Mononuclear cell (primary cell): ENCODE measurements at regions not wholly inside any gene's neighbourhood (a gene's known extent, or its start where the extent isn't known, plus 50 kb on each side); places are given as distances from the start of the nearest gene placed in this dataset.

ENCODE experiments used
- H3K27me3 ChIP-seq: 2 replicates; pipeline ENCODE4 v1.6.0; 2011; ENCODE audit warnings: low read length, control low read depth; ENCODE audit not compliant: insufficient read depth
- H3K4me1 ChIP-seq: 2 replicates; pipeline ENCODE4 v1.5.1; 2011; ENCODE audit warnings: mild to moderate bottlenecking, low read length, control low read depth; ENCODE audit not compliant: insufficient read depth
- H3K4me3 ChIP-seq: 2 replicates; pipeline ENCODE4 v1.5.1; 2011; ENCODE audit warnings: mild to moderate bottlenecking, low read length, moderate library complexity
- H3K9me3 ChIP-seq: 2 replicates; pipeline ENCODE4 v1.5.1; 2011; ENCODE audit warnings: low read depth, mild to moderate bottlenecking, control low read depth, low read length

DNA sequence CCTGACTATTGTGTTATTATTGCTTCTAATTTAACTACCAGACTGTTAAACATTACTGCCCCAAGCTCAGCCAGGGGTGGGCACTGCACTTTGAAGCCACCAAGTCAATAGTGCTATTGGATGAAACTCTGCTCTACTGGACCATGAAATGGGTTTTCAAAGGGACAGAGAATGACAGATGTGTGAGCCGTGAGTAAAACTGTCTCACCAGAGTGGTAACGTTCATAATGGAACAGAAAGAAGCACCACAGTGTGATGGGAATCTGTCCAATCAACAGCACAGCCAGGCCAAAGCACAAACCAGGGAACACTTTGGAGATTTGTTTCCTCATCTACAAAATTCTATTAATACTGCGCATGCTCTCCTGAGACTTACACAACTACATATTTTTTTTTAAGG lies 171.8 kb upstream of the LPP start:
- H3K4me1 ChIP-seq, result peaks cover 40% of the 10 kb centered on the region
- no peaks in the 10 kb centered on the region for H3K27me3 ChIP-seq
- no peak overlapping the region for H3K4me3 ChIP-seq
- H3K9me3 ChIP-seq, result no peaks in the 10 kb centered on the region

DNA sequence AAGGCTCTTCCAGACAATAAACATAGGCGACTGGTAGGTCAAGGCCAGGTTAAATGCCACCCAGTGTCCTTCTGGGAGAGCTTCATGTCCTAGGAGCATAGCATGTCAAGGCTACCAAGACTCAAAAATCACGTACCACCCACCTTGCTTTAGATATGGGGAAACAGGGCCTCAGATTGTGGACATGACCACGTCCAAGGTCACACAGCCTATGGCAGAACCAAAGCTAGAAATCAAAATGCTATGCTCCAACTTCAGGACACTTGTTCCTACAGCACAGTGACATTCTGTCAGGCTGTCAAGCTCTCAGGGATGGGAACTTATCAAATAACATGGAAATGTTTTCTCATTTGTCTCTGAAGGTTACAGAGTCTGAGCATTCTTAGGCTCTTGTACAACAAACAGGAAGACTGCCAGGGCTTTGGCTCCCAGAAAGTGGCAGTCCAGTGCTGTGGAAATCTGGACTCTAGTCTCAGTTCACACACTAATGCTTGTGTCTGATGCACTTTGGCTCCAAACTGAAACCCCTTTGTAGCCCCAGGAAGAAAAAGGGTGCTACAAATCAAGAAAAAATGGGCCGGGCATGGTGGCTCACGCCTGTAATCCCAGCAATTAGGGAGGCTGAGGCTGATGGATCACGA lies 170.4 kb upstream of the LPP start:
- Histone ChIP-seq H3K4me1 (peaks cover 43% of the 10 kb centered on the region), H3K27me3 (no peaks in the 10 kb centered on the region), H3K4me3 (no peak overlapping the region), H3K9me3 (no peaks in the 10 kb centered on the region)

DNA sequence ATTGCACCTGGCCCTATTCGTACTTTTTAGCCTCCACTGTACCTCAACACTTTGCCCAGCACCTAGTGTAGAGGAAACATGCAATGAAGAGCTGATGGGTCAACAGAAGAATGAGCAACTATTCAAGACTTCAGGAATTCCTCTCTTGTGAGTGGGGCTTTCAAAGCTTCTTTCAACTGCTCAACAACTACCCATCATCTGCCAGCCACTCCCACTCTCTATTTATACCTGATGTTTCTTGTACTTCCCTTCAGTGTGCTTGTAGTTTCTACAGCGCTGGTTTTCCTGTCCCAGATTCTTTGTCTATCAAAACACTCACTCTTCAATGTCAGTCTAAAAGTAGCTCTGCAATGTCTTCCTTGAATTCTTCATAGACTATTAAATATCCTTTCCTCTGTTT lies 168.3 kb upstream of the LPP start:
- peaks cover 30% of the 10 kb centered on the region for H3K4me1 ChIP-seq
- no peaks in the 10 kb centered on the region for H3K9me3 ChIP-seq
- no peaks in the 10 kb centered on the region for H3K27me3 ChIP-seq
- no peak overlapping the region for H3K4me3 ChIP-seq

DNA sequence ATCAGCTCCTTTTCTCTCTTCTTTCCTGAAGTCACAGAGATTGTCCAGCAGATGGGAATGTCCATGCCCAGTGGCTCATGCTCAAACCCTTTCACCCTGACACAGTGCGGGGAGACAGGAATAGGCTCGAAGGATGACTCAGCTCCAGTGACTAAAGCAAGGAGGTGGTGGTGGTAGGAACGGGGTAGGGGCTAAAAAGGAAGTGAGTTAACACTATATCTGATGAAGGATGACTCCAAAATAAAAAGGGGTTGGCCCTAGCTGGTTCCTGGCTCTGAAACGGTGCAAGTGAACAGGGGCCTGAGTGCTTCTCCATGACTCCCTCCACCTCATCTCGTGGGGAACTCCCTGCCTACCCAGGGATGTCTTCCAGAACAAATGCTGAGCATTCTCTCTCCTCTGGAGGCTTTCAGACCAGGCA lies 167.4 kb upstream of the LPP start:
- Histone ChIP-seq H3K4me1 (peaks cover 29% of the 10 kb centered on the region), H3K4me3 (no peak overlapping the region), H3K9me3 (no peaks in the 10 kb centered on the region), H3K27me3 (no peaks in the 10 kb centered on the region)

DNA sequence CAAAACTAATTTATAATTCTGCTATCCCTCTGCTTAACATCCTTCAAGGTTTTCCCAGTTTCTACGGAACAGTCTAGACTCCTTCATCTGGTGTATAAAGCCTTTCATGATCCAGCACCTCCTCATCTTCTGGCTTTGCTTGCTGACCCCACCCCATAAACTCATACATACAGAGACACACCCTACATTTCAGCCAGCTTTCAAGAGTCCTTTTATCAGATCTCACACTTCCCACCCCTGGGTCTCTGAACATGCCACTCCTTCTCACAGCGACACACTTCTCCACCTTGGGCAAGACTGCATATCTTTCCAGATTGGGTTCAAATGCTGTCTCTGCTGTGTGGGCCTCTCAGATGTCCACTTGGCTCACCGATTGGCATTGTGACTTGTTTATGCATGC lies 166.8 kb upstream of the LPP start:
- peaks cover 29% of the 10 kb centered on the region for H3K4me1 ChIP-seq
- H3K4me3 ChIP-seq, result no peak overlapping the region
- H3K9me3 ChIP-seq, result no peaks in the 10 kb centered on the region
- H3K27me3 ChIP-seq, result no peaks in the 10 kb centered on the region

DNA sequence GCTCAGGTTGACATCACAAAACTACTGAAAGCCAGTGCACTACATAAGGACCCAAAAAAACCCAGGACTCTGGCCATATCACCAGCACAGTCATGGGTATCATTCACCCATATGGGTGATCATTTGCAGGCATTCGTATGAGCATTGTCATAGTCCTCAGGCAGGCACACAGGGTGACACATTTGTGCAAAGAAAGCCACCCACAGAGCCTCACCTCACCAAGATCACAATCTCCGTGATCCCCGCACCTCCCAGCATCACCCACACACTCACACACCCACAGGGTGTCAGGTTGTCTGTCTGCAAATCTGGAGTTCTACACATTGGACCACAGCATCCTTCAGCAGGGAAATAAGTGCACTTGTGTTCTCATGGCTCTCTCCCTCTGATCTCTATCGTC lies 166.0 kb upstream of the LPP start:
- Histone ChIP-seq H3K4me1 (peaks cover 29% of the 10 kb centered on the region), H3K4me3 (no peak overlapping the region), H3K27me3 (no peaks in the 10 kb centered on the region), H3K9me3 (no peaks in the 10 kb centered on the region)

DNA sequence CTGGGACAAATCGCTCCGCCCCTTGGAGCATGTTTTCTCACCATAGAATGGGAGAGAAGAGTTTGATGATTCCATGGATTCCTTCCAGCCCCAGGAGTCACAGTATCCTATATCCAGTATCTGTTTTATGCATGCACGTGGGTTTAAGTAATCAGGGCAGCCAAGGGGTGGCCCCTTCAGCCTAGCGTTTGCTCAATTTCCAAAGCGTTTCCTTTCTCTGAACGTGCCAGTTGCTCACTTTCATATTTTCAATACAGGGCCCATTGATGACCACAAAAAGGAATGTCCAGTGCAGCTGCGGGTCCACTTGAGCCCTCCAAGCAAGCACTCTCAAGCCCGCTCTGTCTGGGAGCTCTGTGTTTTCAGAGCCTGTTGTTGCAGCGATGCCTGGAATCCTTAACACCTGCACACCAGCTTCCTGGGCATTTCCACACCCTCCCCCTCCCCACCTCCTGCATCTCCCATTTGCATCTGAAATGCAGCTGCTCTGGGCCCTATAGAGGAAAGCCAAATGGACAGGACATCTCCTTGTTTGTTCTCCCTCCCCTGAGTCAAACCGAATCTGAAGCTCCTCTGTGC lies 164.3 kb upstream of the LPP start:
- no peak overlapping the region for H3K4me3 ChIP-seq
- no peaks in the 10 kb centered on the region for H3K27me3 ChIP-seq
- no peaks in the 10 kb centered on the region for H3K9me3 ChIP-seq
- H3K4me1 ChIP-seq, result peaks cover 32% of the 10 kb centered on the region

DNA sequence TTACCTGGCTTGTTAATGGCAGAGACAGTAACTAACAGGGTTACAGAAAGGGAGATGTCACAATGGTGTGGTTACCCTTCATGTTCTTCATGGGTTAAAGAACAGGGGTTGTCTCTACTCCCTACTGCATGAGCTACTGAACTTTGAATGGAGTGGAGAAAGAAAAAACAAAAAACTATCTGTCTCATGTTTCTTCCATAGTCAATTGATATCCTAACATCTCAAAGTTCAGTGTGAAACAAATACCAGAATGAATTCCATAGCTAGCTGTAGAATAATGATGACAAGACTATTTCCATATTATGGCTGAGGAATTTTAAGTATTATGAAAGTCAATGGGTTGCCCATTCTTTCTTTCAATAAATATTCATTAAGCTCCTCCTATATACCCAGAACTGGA lies 161.3 kb upstream of the LPP start:
- H3K4me3 ChIP-seq, result no peak overlapping the region
- H3K27me3 ChIP-seq, result no peaks in the 10 kb centered on the region
- H3K9me3 ChIP-seq, result no peaks in the 10 kb centered on the region
- H3K4me1 ChIP-seq, result peaks cover 19% of the 10 kb centered on the region

DNA sequence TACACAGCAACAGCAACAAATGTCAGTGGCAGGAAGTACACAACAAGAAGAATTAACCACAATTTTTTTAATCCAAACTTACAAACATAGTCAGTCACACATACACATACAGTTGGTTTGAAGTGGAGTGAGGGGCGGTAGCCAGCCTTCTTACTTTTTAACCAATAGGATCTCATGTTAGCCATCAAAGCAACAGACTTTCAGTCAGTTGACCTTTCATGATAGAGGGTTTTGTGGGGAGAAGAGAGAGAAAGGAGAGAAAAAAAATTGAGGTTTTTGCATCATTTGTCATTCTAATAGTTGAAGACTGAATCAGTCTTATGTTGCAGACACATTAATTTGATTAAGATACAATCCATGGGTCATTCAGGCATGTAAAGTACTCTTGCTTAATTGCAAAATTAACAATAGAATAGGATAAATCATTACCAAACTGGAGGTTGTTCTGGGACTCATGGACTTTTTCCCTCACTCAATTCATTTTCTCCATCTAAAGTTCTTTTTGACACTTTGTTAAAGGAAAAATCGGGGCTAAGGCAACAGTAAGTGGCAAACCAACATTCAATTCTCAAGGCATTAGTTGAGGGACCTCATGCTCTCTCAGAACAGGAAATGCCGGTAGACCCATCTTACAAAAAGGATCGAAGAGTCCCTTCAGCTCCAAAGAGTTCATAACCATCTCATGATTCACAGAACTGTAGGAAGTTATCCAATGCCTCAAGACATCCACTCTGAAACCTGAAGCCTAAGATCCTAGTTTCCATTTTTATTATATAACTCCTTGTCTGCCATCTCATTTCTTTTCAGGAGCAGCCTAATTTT lies 159.5 kb upstream of the LPP start:
- Histone ChIP-seq H3K9me3 (no peaks in the 10 kb centered on the region), H3K27me3 (no peaks in the 10 kb centered on the region), H3K4me3 (no peak overlapping the region), H3K4me1 (peaks cover 13% of the 10 kb centered on the region)

DNA sequence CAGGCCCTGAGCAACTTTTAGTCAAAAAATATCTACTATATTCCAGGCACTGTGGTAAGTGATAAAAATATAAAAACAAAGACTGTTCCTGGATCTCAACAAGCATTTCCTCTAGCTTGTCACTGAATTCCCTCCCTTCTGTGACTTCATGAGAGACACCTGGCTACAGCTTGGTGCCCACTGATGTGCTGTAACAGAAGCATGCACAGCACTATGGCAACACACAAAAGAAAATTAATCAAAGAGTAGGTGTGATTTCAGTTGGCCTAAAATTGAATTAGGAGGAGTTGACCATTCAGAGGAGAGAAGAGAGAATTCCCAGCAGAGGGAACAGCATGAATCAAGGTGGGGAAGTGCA lies 158.9 kb upstream of the LPP start:
- Histone ChIP-seq H3K4me1 (peaks cover 16% of the 10 kb centered on the region), H3K9me3 (no peaks in the 10 kb centered on the region), H3K4me3 (no peak overlapping the region), H3K27me3 (no peaks in the 10 kb centered on the region)

DNA sequence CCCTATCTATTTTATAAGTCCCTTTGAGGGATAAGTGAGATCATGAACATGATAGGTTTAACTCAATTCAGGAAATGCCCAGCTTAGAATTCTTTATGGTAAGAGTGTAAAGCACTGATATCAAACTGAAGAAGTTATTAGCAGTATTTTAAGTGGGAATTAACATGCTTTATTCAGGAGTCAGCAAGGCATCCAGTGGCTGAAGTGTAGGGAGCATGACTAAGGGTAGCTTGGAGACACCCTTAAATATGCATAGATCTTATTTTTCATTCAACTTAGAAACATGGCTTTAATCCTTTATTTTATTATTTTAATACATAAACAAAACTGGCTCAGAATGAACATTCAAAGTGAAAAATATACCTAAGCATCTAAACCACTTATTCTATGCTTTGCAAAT lies 158.3 kb upstream of the LPP start:
- H3K9me3 ChIP-seq, result no peaks in the 10 kb centered on the region
- no peaks in the 10 kb centered on the region for H3K27me3 ChIP-seq
- no peak overlapping the region for H3K4me3 ChIP-seq
- peaks cover 23% of the 10 kb centered on the region for H3K4me1 ChIP-seq

DNA sequence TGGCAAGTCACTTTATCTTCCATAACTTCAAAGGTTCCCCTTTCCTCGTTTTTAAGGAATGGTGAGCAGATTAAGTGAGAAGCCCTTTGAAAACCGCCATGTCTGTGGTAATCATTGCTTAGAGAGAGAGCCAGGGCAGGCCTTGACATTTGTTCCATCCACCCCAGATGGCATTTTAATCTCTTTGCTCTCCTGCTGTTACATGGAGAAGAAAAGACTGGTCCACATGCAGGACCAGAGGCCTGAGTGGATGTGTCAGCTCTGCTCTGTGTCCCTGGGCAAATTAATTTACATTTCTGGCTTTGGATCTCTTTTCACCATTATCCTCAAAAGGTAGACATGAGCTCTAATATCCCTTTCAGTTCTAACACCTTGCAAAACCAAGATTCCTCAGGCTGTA lies 157.3 kb upstream of the LPP start:
- Histone ChIP-seq H3K9me3 (no peaks in the 10 kb centered on the region), H3K4me3 (no peak overlapping the region), H3K4me1 (peaks cover 27% of the 10 kb centered on the region), H3K27me3 (no peaks in the 10 kb centered on the region)

DNA sequence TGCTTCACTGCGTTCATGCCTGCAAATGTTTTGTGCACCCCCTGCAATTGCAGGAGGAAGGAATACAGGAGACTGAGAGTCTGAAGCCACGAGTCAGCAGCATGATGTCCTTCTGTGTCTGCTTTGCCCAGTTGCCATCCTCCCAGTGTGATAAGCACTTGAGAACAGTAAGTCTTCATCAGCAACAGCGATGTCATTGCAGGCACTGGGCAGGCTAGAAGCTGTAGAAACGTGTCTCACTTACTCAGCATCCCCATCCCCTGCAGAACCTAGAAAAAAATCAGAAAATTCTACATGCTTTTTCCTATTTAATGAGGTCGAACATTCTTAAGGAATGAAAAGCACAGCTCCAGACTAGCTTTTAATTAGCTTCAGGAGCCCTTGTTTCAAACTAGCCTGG lies 156.5 kb upstream of the LPP start:
- Histone ChIP-seq H3K9me3 (no peaks in the 10 kb centered on the region), H3K4me1 (peaks cover 27% of the 10 kb centered on the region), H3K4me3 (no peak overlapping the region), H3K27me3 (no peaks in the 10 kb centered on the region)

DNA sequence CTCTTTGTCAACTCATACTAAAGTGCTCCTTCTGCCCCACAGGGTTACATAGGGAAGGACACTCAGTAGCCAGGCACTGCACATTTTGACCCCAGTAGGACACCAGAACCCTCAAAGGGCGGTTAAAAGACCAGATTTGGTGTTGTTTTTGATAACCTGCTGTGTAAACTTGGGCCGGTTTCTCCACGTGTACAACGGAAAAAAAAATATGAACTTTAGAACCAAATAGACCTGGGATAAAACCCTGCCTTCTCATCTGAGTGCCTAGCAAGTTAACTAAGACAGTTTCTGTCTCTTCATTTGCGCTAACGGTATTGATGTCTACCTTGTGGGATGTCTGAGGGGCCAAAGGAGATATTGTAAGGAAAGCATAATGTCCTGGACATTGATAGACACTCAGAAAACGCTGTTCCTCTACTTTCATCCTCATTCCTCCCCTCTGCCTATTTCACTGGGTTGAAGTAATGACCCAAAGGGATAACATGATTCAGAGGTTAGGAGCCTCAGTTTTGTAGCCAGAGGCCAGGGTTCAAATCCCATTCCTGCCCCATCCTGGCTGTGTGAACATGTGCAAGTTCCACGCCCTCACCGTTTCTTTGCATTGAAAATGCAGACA lies 155.9 kb upstream of the LPP start:
- no peaks in the 10 kb centered on the region for H3K27me3 ChIP-seq
- peaks cover 27% of the 10 kb centered on the region for H3K4me1 ChIP-seq
- H3K4me3 ChIP-seq, result no peak overlapping the region
- no peaks in the 10 kb centered on the region for H3K9me3 ChIP-seq

DNA sequence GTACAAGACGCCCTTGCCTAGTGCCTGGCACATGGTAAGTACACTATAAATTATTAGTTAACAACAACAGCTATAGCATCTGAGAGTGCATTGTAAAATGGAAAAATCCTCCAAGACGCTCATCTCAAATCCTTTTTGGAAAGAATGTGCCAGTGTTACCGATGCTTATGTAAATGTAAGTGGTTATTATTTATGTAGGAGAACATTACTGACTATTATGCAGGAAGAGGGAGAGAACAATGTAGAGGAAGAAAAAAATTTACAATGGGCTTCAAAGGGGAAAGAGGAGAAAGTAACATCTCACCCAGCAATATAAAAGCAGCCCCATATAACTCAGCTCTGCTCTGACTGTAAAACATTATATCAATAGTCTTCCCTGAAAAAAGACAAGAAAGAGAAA lies 155.3 kb upstream of the LPP start:
- no peaks in the 10 kb centered on the region for H3K9me3 ChIP-seq
- H3K4me1 ChIP-seq, result peaks cover 27% of the 10 kb centered on the region
- no peak overlapping the region for H3K4me3 ChIP-seq
- H3K27me3 ChIP-seq, result no peaks in the 10 kb centered on the region
